HG03045 (cell line): ENCODE measurements at regions not wholly inside any gene's neighbourhood (a gene's known extent, or its start where the extent isn't known, plus 50 kb on each side); places are given as distances from the start of the nearest gene placed in this dataset.

ENCODE experiments used
- ATAC-seq: cut with Tn5 transposase; IDR thresholded peaks from one replicate; pipeline ENCODE4 v1.9.1; 2021; ENCODE audit warnings: mild to moderate bottlenecking, moderate library complexity; ENCODE audit not compliant: unreplicated experiment

- ATAC-seq = no peak
Observed at GRCh38 chr10:124346831-124347230, 71.9 kb downstream of the OAT start.

GRCh38 chr10:124345521-124345920 is 73.2 kb downstream of the OAT start:
- ATAC-seq = no peak

GRCh38 chr10:124344931-124345330 is 73.8 kb downstream of the OAT start:
- no peak for ATAC-seq

GRCh38 chr10:124344266-124344590 is 74.5 kb downstream of the OAT start:
- no peak for ATAC-seq

GRCh38 chr10:124343351-124344265 is 75.1 kb downstream of the OAT start:
- no peak for ATAC-seq

GRCh38 chr10:124342821-124343170 is 75.9 kb downstream of the OAT start:
- ATAC-seq = no peak

- no peak for ATAC-seq
Observed at GRCh38 chr10:124342136-124342820, 76.4 kb downstream of the OAT start.

GRCh38 chr10:124341768-124342135 is 77.0 kb downstream of the OAT start:
- no peak for ATAC-seq

GRCh38 chr10:124340033-124340760 is 78.5 kb downstream of the OAT start:
- ATAC-seq = no peak

- ATAC-seq = no peak
Observed at GRCh38 chr10:124339119-124340032, 79.3 kb downstream of the OAT start.

- no peak for ATAC-seq
Observed at GRCh38 chr10:124338276-124338925, 80.3 kb downstream of the OAT start.

- ATAC-seq = no peak
Observed at GRCh38 chr10:124336186-124336585, 82.5 kb downstream of the OAT start.

GRCh38 chr10:124333931-124334330 is 84.8 kb downstream of the OAT start:
- no peak for ATAC-seq

GRCh38 chr10:124332426-124332825 is 86.3 kb downstream of the OAT start:
- no peak for ATAC-seq

- no peak for ATAC-seq
Observed at GRCh38 chr10:124329941-124330340, 88.8 kb downstream of the OAT start.

GRCh38 chr10:124329362-124329761 is 89.4 kb downstream of the OAT start:
- no peak for ATAC-seq

GRCh38 chr10:124328477-124329220 is 90.1 kb downstream of the OAT start:
- no peak for ATAC-seq

GRCh38 chr10:124325998-124326636 is 92.6 kb downstream of the OAT start:
- ATAC-seq = no peak

GRCh38 chr10:124325633-124325914 is 93.1 kb downstream of the OAT start:
- ATAC-seq = no peak
